Hepatocyte (in vitro differentiated cells): ENCODE measurements at regions not wholly inside any gene's neighbourhood (a gene's known extent, or its start where the extent isn't known, plus 50 kb on each side); places are given as distances from the start of the nearest gene placed in this dataset.
"Not testable (repeated sequence)": the region's sequence is repeated elsewhere in the genome, so short reads cannot be mapped to it uniquely, and the experiment has no call there.

Experiments used
- DNase-seq: peaks from one replicate; pipeline ENCODE4 v3.0.0-alpha.2; 2016; ENCODE audit warnings: low spot score
- H2AFZ ChIP-seq: fragments of 200-600 bp; sonication (generic); 2 replicates; pipeline ENCODE4 v1.6.0; 2016; ENCODE audit warnings: antibody characterized with exemption, mild to moderate bottlenecking
- H3K27ac ChIP-seq: fragments of 200-600 bp; sonication (generic); 2 replicates; pipeline ENCODE4 v1.5.1; 2016; ENCODE audit warnings: mild to moderate bottlenecking
- H3K27me3 ChIP-seq: fragments of 200-600 bp; sonication (generic); 2 replicates; pipeline ENCODE4 v1.6.1; 2016
- H3K36me3 ChIP-seq: fragments of 200-600 bp; sonication (generic); replicated peaks from 2 replicates; pipeline ENCODE4 v1.5.1; 2016; ENCODE audit warnings: low read depth; ENCODE audit not compliant: insufficient read depth
- H3K4me1 ChIP-seq: fragments of 200-600 bp; sonication (generic); 2 replicates; pipeline ENCODE4 v1.5.1; 2016; ENCODE audit warnings: mild to moderate bottlenecking, moderate library complexity; ENCODE audit not compliant: insufficient read depth
- H3K4me2 ChIP-seq: fragments of 200-600 bp; sonication (generic); 2 replicates; pipeline ENCODE4 v1.6.0; 2016
- H3K4me3 ChIP-seq: fragments of 200-600 bp; sonication (generic); 2 replicates; pipeline ENCODE4 v1.5.1; 2016; ENCODE audit warnings: mild to moderate bottlenecking
- H3K79me2 ChIP-seq: fragments of 200-600 bp; sonication (generic); 2 replicates; pipeline ENCODE4 v1.6.0; 2017; ENCODE audit warnings: mild to moderate bottlenecking
- H3K9me2 ChIP-seq: fragments of 200-600 bp; sonication (generic); replicated peaks from 2 replicates; pipeline ENCODE4 v1.6.0; 2017; ENCODE audit warnings: mild to moderate bottlenecking; ENCODE audit not compliant: insufficient read depth
- H3K9me3 ChIP-seq: fragments of 200-600 bp; sonication (generic); 2 replicates; pipeline ENCODE4 v1.5.1; 2016; ENCODE audit warnings: low read depth, mild to moderate bottlenecking
- H4K20me1 ChIP-seq: fragments of 200-600 bp; sonication (generic); 2 replicates; pipeline ENCODE4 v1.6.0; 2016; ENCODE audit warnings: mild to moderate bottlenecking; ENCODE audit not compliant: insufficient read depth, poor library complexity, severe bottlenecking
- CTCF ChIP-seq: fragments of 200-600 bp; sonication (generic); IDR thresholded peaks from 2 replicates; pipeline ENCODE4 v1.5.1; 2016; ENCODE audit warnings: antibody characterized with exemption, mild to moderate bottlenecking; ENCODE audit not compliant: poor library complexity
- EZH2 ChIP-seq: fragments of 200-600 bp; sonication (generic); IDR thresholded peaks from 2 replicates; pipeline ENCODE4 v1.6.1; 2016; ENCODE audit warnings: antibody characterized with exemption, mild to moderate bottlenecking, borderline replicate concordance
- EZH2phosphoT487 ChIP-seq: fragments of 200-600 bp; sonication (generic); IDR thresholded peaks from one replicate; pipeline ENCODE4 v1.6.1; 2018; ENCODE audit warnings: antibody characterized with exemption, mild to moderate bottlenecking, low read depth, moderate library complexity; ENCODE audit not compliant: unreplicated experiment, severe bottlenecking
- WGBS: methylation state at CpG from one replicate; pipeline ENCODE4 v1.1.6; 2016; ENCODE audit warnings: low lambda C conversion rate; ENCODE audit errors: missing lambda C conversion rate; 5-methylcytosine and 5-hydroxymethylcytosine counted together

GRCh38 chr7:56810466-56810865 lies 321.8 kb downstream of the ZNF479 start:
- TF ChIP-seq CTCF, result no peak
- no peak for TF ChIP-seq EZH2phosphoT487
- TF ChIP-seq EZH2, result no peak
- Histone ChIP-seq H3K36me3 (no peaks in the 10 kb centered on the region), H3K27ac (no peak overlapping the region), H3K9me2 (no peaks in the 10 kb centered on the region), H3K4me1 (no peaks in the 10 kb centered on the region), H3K27me3 (no peaks in the 10 kb centered on the region), H3K79me2 (no peaks in the 10 kb centered on the region), H4K20me1 (no peaks in the 10 kb centered on the region), H3K9me3 (no peaks in the 10 kb centered on the region), H3K4me2 (no peak overlapping the region), H3K4me3 (no peak overlapping the region), H2AFZ (no peak overlapping the region)
- no peak for DNase-seq
- 92% methylated on average over 15 of the region's 15 CpGs for WGBS

- H3K4me3 ChIP-seq, H3K4me2 ChIP-seq, H3K27ac ChIP-seq, H4K20me1 ChIP-seq, H3K27me3 ChIP-seq, H3K79me2 ChIP-seq, DNase-seq, H3K9me2 ChIP-seq, H2AFZ ChIP-seq, H3K36me3 ChIP-seq, H3K4me1 ChIP-seq, H3K9me3 ChIP-seq: not testable (repeated sequence)
- WGBS, result 90% methylated on average over 16 of the region's 19 CpGs
Observed at GRCh38 chr7:56809734-56810133, 322.5 kb downstream of the ZNF479 start.

- not testable (repeated sequence) for DNase-seq, H3K9me2 ChIP-seq, H3K4me2 ChIP-seq, H2AFZ ChIP-seq, H3K4me3 ChIP-seq, H3K9me3 ChIP-seq, H3K36me3 ChIP-seq, H3K79me2 ChIP-seq, H3K4me1 ChIP-seq, H3K27ac ChIP-seq, H4K20me1 ChIP-seq, H3K27me3 ChIP-seq
- WGBS, result 91% methylated on average over 8 of the region's 13 CpGs
Observed at GRCh38 chr7:56804755-56805064, 327.5 kb downstream of the ZNF479 start.

- not testable (repeated sequence) for H3K36me3 ChIP-seq, H3K4me2 ChIP-seq, H3K9me3 ChIP-seq, H2AFZ ChIP-seq, H3K4me3 ChIP-seq, H3K4me1 ChIP-seq, H3K27me3 ChIP-seq, H4K20me1 ChIP-seq, H3K27ac ChIP-seq, H3K9me2 ChIP-seq, DNase-seq, H3K79me2 ChIP-seq
- 84% methylated on average over 13 of the region's 30 CpGs for WGBS
Observed at GRCh38 chr7:56803965-56804754, 328.1 kb downstream of the ZNF479 start.

- not testable (repeated sequence) for H3K9me3 ChIP-seq, H3K4me2 ChIP-seq, H3K36me3 ChIP-seq, DNase-seq, H3K27me3 ChIP-seq, H4K20me1 ChIP-seq, H3K4me3 ChIP-seq, H3K4me1 ChIP-seq, H3K27ac ChIP-seq, H3K9me2 ChIP-seq, H3K79me2 ChIP-seq, H2AFZ ChIP-seq
- 72% methylated on average over 8 of the region's 8 CpGs for WGBS
Observed at GRCh38 chr7:56803336-56803735, 328.9 kb downstream of the ZNF479 start.

GRCh38 chr7:56802191-56802590 lies 330.0 kb downstream of the ZNF479 start:
- not testable (repeated sequence) for H3K4me2 ChIP-seq, H3K27me3 ChIP-seq, H3K9me2 ChIP-seq, H3K27ac ChIP-seq, DNase-seq, H2AFZ ChIP-seq, H3K4me3 ChIP-seq, H3K36me3 ChIP-seq, H3K79me2 ChIP-seq, H3K9me3 ChIP-seq, H4K20me1 ChIP-seq, H3K4me1 ChIP-seq
- 83% methylated on average over 1 of the region's 9 CpGs for WGBS

GRCh38 chr7:56801774-56802173 lies 330.5 kb downstream of the ZNF479 start:
- H3K9me2 ChIP-seq, H3K36me3 ChIP-seq, H3K4me1 ChIP-seq, H4K20me1 ChIP-seq, H3K27ac ChIP-seq, H3K27me3 ChIP-seq, H2AFZ ChIP-seq, H3K79me2 ChIP-seq, H3K4me2 ChIP-seq, H3K9me3 ChIP-seq, DNase-seq, H3K4me3 ChIP-seq: not testable (repeated sequence)
- 63% methylated on average over 4 of the region's 10 CpGs for WGBS

- H3K27ac ChIP-seq, H3K79me2 ChIP-seq, DNase-seq, H4K20me1 ChIP-seq, H2AFZ ChIP-seq, H3K27me3 ChIP-seq, H3K9me2 ChIP-seq, H3K9me3 ChIP-seq, H3K4me1 ChIP-seq, H3K36me3 ChIP-seq, H3K4me3 ChIP-seq, H3K4me2 ChIP-seq: not testable (repeated sequence)
- 92% methylated on average over 11 of the region's 11 CpGs for WGBS
Observed at GRCh38 chr7:56798876-56799275, 333.4 kb downstream of the ZNF479 start.
